Rectal smooth muscle tissue (tissue), 1 donor: ENCODE measurements at regions not wholly inside any gene's neighbourhood (a gene's known extent, or its start where the extent isn't known, plus 50 kb on each side); places are given as distances from the start of the nearest gene placed in this dataset.
A peak's percentile ranks its signal among the peaks of the same experiment; 100 is the strongest.

ENCODE experiments used
- H3K27ac ChIP-seq: one replicate; pipeline ENCODE4 v1.7.0; 2013; ENCODE audit warnings: low read depth, low read length, inconsistent platforms
- H3K27me3 ChIP-seq: one replicate; pipeline ENCODE4 v1.7.0; 2013; ENCODE audit warnings: low read length; ENCODE audit not compliant: control insufficient read depth, insufficient read depth
- H3K36me3 ChIP-seq: one replicate; pipeline ENCODE4 v1.7.0; 2013; ENCODE audit warnings: low read length; ENCODE audit not compliant: control insufficient read depth, insufficient read depth
- H3K4me1 ChIP-seq: one replicate; pipeline ENCODE4 v1.7.0; 2013; ENCODE audit warnings: low read length; ENCODE audit not compliant: control insufficient read depth, insufficient read depth
- H3K4me3 ChIP-seq: one replicate; pipeline ENCODE4 v1.7.0; 2013; ENCODE audit warnings: low read length
- H3K9ac ChIP-seq: one replicate; pipeline ENCODE4 v1.7.0; 2013; ENCODE audit warnings: low read length

GRCh38 chr7:153297141-153297540 lies 537.6 kb downstream of the ACTR3B start:
- no peaks in the 10 kb centered on the region for H3K4me1 ChIP-seq
- H3K27ac ChIP-seq = no peak overlapping the region
- no peaks in the 10 kb centered on the region for H3K36me3 ChIP-seq
- H3K4me3 ChIP-seq = no peak overlapping the region
- H3K9ac ChIP-seq = no peak overlapping the region
- no peaks in the 10 kb centered on the region for H3K27me3 ChIP-seq

GRCh38 chr7:153301936-153302335 lies 542.4 kb downstream of the ACTR3B start:
- Histone ChIP-seq H3K27ac (no peak overlapping the region), H3K27me3 (no peaks in the 10 kb centered on the region), H3K36me3 (no peaks in the 10 kb centered on the region), H3K4me3 (no peak overlapping the region), H3K9ac (no peak overlapping the region), H3K4me1 (no peaks in the 10 kb centered on the region)

- Histone ChIP-seq H3K4me3 (no peak overlapping the region), H3K27ac (no peak overlapping the region), H3K36me3 (no peaks in the 10 kb centered on the region), H3K9ac (no peak overlapping the region), H3K4me1 (no peaks in the 10 kb centered on the region), H3K27me3 (no peaks in the 10 kb centered on the region)
Observed at GRCh38 chr7:153320005-153320404, 560.5 kb downstream of the ACTR3B start.

GRCh38 chr7:153320681-153321080 lies 561.1 kb downstream of the ACTR3B start:
- Histone ChIP-seq H3K27me3 (no peaks in the 10 kb centered on the region), H3K4me3 (no peak overlapping the region), H3K27ac (no peak overlapping the region), H3K9ac (no peak overlapping the region), H3K36me3 (no peaks in the 10 kb centered on the region), H3K4me1 (no peaks in the 10 kb centered on the region)

- Histone ChIP-seq H3K27me3 (no peaks in the 10 kb centered on the region), H3K9ac (no peak overlapping the region), H3K4me3 (no peak overlapping the region), H3K4me1 (no peaks in the 10 kb centered on the region), H3K36me3 (no peaks in the 10 kb centered on the region), H3K27ac (no peak overlapping the region)
Observed at GRCh38 chr7:153322991-153323390, 563.4 kb downstream of the ACTR3B start.

GRCh38 chr7:153324094-153324493 lies 564.5 kb downstream of the ACTR3B start:
- no peak overlapping the region for H3K27ac ChIP-seq
- no peak overlapping the region for H3K4me3 ChIP-seq
- no peaks in the 10 kb centered on the region for H3K27me3 ChIP-seq
- H3K36me3 ChIP-seq = no peaks in the 10 kb centered on the region
- no peaks in the 10 kb centered on the region for H3K4me1 ChIP-seq
- H3K9ac ChIP-seq = no peak overlapping the region

- Histone ChIP-seq H3K36me3 (no peaks in the 10 kb centered on the region), H3K4me3 (no peak overlapping the region), H3K4me1 (no peaks in the 10 kb centered on the region), H3K27me3 (no peaks in the 10 kb centered on the region), H3K27ac (no peak overlapping the region), H3K9ac (no peak overlapping the region)
Observed at GRCh38 chr7:153327683-153328082, 568.1 kb downstream of the ACTR3B start.

GRCh38 chr7:153331427-153331826 lies 571.9 kb downstream of the ACTR3B start:
- Histone ChIP-seq H3K9ac (no peak overlapping the region), H3K4me3 (no peak overlapping the region), H3K27ac (no peak overlapping the region), H3K27me3 (no peaks in the 10 kb centered on the region), H3K36me3 (no peaks in the 10 kb centered on the region), H3K4me1 (no peaks in the 10 kb centered on the region)

GRCh38 chr7:153354071-153354470 lies 594.5 kb downstream of the ACTR3B start:
- Histone ChIP-seq H3K4me3 (no peak overlapping the region), H3K27me3 (no peaks in the 10 kb centered on the region), H3K9ac (no peak overlapping the region), H3K4me1 (no peaks in the 10 kb centered on the region), H3K36me3 (no peaks in the 10 kb centered on the region), H3K27ac (no peak overlapping the region)

GRCh38 chr7:153370092-153370491 lies 610.5 kb downstream of the ACTR3B start:
- Histone ChIP-seq H3K9ac (no peak overlapping the region), H3K4me1 (no peaks in the 10 kb centered on the region), H3K27me3 (no peaks in the 10 kb centered on the region), H3K4me3 (no peak overlapping the region), H3K36me3 (no peaks in the 10 kb centered on the region), H3K27ac (no peak overlapping the region)

GRCh38 chr7:153380636-153381035 lies 621.1 kb downstream of the ACTR3B start:
- Histone ChIP-seq H3K4me3 (no peak overlapping the region), H3K4me1 (peaks cover 30% of the 10 kb centered on the region), H3K9ac (no peak overlapping the region), H3K36me3 (no peaks in the 10 kb centered on the region), H3K27me3 (no peaks in the 10 kb centered on the region), H3K27ac (no peak overlapping the region)

- Histone ChIP-seq H3K27me3 (no peaks in the 10 kb centered on the region), H3K9ac (no peak overlapping the region), H3K36me3 (no peaks in the 10 kb centered on the region), H3K27ac (peak overlapping the region; percentile 73), H3K4me3 (peak overlapping the region; percentile 13), H3K4me1 (peaks cover 30% of the 10 kb centered on the region)
Observed at GRCh38 chr7:153381275-153382040, 621.9 kb downstream of the ACTR3B start.

GRCh38 chr7:153382641-153383101 lies 623.1 kb downstream of the ACTR3B start:
- Histone ChIP-seq H3K4me3 (no peak overlapping the region), H3K27me3 (peaks cover 2% of the 10 kb centered on the region), H3K9ac (no peak overlapping the region), H3K4me1 (peaks cover 30% of the 10 kb centered on the region), H3K27ac (peak overlapping the region; percentile 73), H3K36me3 (no peaks in the 10 kb centered on the region)
